Kidney epithelial cell (primary cell): ENCODE measurements at regions not wholly inside any gene's neighbourhood (a gene's known extent, or its start where the extent isn't known, plus 50 kb on each side); places are given as distances from the start of the nearest gene placed in this dataset.

Source experiments
- DNase-seq: peaks from one replicate; pipeline ENCODE4 v3.0.0-alpha.2; 2010; ENCODE audit warnings: low read depth
- H3K27me3 ChIP-seq: 2 replicates; pipeline ENCODE4 v1.6.0; 2011; ENCODE audit warnings: low read length; ENCODE audit not compliant: control insufficient read depth, insufficient read depth
- H3K36me3 ChIP-seq: 2 replicates; pipeline ENCODE4 v1.5.1; 2011; ENCODE audit warnings: low read length; ENCODE audit not compliant: control insufficient read depth, insufficient read depth
- H3K4me3 ChIP-seq: 2 replicates; pipeline ENCODE4 v1.5.1; 2011; ENCODE audit warnings: low read depth, mild to moderate bottlenecking, control low read depth, low read length
- TF ChIP-seq, protein P1 (sequence below): IDR thresholded peaks from 2 replicates; pipeline ENCODE4 v1.5.1; 2011; ENCODE audit warnings: mild to moderate bottlenecking, moderate library complexity, low read length, control low read depth, inconsistent platforms; ENCODE audit not compliant: insufficient read depth, poor library complexity, severe bottlenecking

DNA sequence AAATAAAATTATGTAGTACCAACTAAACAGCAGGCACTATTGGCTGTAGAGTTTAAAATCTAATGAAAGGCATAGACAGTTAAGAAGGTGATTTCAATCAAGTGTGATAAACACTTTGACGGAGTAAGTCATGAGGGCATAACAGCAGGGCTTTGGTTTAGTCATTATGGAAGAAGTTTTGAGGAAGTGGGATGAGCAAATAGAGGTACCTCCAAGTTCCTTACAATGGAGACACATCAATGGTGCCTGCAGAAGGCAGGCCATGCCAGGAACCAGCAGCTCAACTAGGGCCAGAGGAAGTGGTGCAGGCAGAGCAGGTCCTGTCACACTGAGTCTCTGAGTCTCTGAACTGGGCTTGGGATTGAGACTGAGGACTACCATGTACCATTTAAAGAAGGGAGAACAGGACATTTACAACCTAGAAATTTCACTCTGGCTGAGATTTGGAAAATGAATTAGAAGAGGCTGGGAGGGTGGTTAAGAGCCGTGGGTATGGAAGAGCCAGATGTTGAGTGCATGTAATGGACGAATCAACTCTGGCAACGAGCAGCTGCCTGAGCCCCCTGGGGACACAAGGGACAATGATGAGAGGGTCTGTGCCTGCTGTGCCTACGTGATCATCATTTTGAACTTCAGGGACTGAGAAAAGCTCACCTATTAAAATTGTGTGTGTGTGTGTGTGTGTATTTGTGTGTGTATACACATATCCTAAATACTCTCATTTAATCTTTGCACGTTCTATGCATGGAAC, 208.7 kb upstream of the POM121L12 start:
- no peak overlapping the region for H3K4me3 ChIP-seq
- no peak for DNase-seq
- no peaks in the 10 kb centered on the region for H3K27me3 ChIP-seq
- no peaks in the 10 kb centered on the region for H3K36me3 ChIP-seq
- TF ChIP-seq, protein P1, sequence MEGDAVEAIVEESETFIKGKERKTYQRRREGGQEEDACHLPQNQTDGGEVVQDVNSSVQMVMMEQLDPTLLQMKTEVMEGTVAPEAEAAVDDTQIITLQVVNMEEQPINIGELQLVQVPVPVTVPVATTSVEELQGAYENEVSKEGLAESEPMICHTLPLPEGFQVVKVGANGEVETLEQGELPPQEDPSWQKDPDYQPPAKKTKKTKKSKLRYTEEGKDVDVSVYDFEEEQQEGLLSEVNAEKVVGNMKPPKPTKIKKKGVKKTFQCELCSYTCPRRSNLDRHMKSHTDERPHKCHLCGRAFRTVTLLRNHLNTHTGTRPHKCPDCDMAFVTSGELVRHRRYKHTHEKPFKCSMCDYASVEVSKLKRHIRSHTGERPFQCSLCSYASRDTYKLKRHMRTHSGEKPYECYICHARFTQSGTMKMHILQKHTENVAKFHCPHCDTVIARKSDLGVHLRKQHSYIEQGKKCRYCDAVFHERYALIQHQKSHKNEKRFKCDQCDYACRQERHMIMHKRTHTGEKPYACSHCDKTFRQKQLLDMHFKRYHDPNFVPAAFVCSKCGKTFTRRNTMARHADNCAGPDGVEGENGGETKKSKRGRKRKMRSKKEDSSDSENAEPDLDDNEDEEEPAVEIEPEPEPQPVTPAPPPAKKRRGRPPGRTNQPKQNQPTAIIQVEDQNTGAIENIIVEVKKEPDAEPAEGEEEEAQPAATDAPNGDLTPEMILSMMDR = no peak

DNA sequence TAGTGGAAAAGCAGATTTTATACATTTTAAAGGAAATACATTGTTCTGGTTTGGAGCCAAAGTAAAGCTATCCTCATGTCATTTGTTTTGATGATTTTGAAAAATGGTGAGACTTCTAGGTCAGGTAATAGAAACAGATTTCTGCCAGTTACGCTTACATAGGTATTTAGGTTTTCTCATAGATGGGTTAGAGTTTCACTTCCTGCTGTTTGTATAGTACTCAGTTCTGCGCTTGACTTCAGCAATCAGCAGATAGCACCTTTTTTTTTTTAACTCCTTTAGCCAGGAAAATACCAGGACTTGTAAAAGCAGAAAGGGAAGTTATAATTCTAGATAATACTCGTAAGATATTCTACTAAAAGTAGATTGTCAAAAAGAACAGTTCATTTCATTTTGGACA, 209.8 kb upstream of the POM121L12 start:
- TF ChIP-seq, protein P1 = no peak
- Histone ChIP-seq H3K4me3 (no peak overlapping the region), H3K27me3 (no peaks in the 10 kb centered on the region), H3K36me3 (no peaks in the 10 kb centered on the region)
- DNase-seq = no peak

DNA sequence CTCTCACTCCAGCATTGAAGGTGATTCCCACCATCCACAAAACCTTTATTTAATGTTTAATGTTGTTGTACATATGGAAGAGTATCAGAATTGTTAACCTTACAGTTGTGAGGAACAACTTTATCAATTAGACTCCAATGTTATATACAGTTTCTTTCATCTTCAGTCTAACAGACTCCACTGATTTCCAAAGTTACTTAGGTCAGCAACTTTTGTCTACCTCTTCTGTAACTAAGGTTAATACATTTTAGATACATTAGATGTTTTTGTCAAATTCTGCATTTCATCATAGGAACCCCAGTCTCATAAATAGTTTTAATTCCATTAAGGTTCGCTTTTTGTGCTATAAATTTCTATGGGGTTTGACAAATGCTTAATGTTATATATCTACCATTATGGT, 223.9 kb upstream of the POM121L12 start:
- no peak for DNase-seq
- Histone ChIP-seq H3K36me3 (no peaks in the 10 kb centered on the region), H3K4me3 (no peak overlapping the region), H3K27me3 (no peaks in the 10 kb centered on the region)
- TF ChIP-seq, protein P1 = no peak

DNA sequence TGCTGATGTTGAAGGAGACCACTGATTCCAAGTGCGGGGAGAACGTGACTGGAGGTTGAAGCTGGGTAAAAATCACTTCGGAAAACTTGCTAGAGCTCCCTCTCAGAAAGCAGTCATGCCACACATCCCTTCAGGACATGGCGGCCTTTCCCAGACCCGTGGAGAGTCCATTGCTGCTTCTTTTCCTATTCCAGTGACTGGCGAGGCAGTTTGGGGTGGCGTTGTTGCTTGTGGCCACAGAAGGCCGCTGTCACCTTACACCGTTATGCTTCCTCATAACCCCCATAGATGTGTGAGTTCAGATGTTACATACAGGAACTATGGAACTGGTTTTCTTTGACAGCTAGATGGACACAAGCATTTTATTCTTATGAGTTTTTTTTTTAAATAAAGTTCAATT, 235.6 kb upstream of the POM121L12 start:
- no peak for DNase-seq
- no peaks in the 10 kb centered on the region for H3K36me3 ChIP-seq
- H3K27me3 ChIP-seq = no peaks in the 10 kb centered on the region
- H3K4me3 ChIP-seq = no peak overlapping the region
- TF ChIP-seq, protein P1 = no peak

DNA sequence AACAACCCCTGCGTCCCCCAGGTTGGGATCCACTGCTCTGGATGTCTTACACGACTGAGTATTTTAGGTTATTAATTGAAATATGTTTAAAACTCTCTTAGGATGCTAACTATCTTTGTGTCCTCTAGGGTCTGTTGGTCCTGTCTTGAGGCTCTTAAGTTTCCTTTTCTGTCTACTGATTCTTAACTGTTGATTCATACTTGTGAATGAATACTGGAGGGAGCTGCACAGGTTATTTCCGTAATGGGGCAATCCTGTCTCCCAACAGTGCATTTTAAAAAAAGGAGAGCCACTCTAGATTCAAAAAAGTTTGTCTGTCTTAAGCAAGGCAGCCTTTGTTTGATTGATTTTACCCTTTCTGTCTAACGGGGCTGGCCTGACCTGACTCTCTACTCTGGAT, 237.6 kb upstream of the POM121L12 start:
- no peak for DNase-seq
- Histone ChIP-seq H3K36me3 (no peaks in the 10 kb centered on the region), H3K27me3 (no peaks in the 10 kb centered on the region), H3K4me3 (no peak overlapping the region)
- TF ChIP-seq, protein P1 = no peak

DNA sequence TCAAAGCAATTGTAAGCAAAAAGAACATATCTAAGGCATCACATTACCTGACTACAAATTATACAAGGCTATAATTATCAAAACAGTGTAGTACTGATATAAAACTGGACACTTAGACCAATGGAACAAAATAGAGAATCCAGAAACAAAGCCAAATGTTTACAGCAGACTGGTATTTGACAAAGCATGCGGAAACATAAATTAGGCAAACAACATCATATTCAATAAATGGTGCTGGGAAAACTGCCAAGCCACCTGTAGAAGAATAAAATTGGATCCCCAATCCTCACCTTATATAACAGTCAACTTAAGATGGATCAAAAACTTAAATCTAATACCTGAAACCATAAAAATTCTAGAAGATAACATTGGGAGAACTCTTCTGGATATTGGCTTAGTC, 240.8 kb upstream of the POM121L12 start:
- no peaks in the 10 kb centered on the region for H3K36me3 ChIP-seq
- no peaks in the 10 kb centered on the region for H3K27me3 ChIP-seq
- TF ChIP-seq, protein P1 = no peak
- DNase-seq = no peak
- no peak overlapping the region for H3K4me3 ChIP-seq
